NCI-H226 (cell line): ENCODE measurements at regions not wholly inside any gene's neighbourhood (a gene's known extent, or its start where the extent isn't known, plus 50 kb on each side); places are given as distances from the start of the nearest gene placed in this dataset.

ENCODE experiments used
- DNase-seq: peaks from one replicate; pipeline ENCODE4 v3.0.0-alpha.2; 2015

DNA sequence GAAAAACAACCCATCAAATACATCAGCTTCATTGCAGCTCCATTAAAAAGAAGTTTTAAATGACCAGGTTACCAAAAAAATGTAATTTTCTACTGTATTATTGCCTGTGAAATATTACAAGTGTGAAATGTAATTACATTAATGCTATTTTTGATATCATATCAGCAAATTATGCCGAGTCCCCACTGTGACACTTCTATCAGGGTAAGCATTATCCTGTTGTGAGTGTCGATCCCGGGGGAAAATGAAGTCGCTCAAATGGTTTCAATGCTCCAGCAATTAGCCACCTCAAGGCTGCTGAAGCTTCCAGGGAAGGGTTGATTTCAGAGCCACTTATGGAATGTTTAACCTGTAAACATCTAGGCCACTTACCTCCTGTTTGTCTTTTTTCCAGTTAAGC lies 70.4 kb downstream of the RCN1 start:
- no peak for DNase-seq

DNA sequence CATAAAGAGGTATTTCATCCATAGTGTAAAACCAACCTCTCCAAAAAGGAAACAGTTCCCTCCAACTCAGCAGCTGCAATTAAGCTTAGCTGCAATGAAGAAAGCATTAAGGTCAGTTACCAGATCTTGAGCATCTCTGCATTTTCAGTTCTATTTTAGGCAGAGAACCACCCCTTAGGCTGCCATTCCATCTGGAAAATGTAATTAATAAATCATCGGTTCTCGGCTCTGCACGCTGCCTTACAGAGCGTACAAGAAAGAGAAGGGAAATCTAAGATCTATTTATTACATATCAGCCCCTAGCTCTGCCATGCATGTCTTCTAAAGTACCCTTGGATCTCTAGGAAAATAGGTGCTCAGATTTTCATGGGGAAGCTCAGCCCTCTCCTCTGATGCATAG lies 71.5 kb downstream of the RCN1 start:
- no peak for DNase-seq

DNA sequence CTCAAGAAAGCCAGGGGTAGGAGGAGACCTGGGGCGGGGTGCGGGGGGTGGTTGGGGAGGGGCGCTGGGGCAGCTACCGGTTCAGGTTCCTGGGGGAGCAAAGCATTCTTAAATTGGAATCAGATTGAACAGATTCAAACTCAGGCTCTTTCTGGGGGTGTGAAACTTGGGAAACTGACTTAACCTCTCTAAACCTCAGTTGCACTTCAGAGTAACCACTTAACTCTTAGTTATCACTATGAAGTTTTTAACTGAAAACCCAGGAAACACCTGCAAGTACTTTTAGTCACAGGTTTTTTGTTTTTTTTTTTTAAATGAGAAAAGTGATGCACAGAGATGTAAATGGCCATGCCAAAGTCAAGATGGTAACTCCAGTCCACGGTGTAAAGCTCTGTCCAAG lies 72.0 kb downstream of the RCN1 start:
- DNase-seq = no peak

DNA sequence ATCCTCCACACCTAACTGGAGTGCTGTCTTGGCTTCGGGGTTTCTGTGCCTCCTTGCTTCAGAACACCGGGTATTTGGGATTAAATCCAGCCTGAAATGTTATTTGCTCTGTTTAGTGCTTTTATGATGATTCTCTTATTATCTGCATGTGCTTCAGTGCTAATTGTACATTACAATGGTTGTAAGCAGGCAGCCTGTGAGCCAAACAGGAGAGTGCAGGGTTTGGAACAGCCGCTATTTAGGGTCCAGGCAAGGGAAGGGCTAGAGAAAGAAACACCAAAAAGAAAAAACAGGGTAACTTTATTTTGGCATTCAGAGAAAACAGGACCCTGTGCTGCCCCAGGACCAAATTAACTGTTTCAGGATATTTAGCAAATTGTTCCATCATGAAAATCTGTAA lies 72.7 kb downstream of the RCN1 start:
- no peak for DNase-seq

DNA sequence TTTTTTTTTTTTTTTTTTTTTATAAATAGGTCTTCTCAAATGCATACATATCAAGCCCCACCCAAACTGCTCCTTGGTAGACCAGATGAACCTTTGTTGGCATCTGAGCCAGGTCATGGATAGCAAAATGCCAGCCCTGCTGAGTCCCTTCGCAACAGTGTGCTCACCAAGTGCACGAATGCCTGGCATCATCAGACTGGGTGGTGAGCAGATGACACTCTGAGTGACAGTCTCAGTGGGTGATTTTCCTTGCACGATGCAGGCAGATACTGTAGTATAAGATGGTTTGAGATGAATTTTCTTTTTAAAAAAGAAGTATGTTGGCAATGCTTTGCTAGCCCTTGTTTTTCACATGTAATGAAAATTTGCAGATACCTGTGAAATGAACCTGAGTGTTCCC lies 74.0 kb downstream of the RCN1 start:
- no peak for DNase-seq

DNA sequence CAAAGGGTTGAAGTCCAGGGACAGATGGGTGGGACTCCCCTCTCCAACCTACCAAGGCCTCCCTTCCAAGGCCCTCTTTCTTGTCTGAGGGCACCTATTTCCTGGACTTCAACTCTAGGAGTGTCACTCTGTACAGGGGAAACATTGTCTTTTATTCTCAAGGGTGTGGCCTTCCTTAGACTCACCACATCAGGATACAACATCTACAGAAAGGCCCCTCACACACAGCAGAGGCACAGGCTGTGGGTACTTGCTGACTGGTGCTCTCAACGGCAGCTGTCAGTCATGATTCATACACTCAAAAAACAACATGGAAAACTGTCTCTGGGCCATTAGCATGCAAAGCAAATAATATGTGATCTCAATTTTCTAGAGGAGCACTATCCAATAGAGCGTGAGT lies 78.0 kb downstream of the RCN1 start:
- no peak for DNase-seq

DNA sequence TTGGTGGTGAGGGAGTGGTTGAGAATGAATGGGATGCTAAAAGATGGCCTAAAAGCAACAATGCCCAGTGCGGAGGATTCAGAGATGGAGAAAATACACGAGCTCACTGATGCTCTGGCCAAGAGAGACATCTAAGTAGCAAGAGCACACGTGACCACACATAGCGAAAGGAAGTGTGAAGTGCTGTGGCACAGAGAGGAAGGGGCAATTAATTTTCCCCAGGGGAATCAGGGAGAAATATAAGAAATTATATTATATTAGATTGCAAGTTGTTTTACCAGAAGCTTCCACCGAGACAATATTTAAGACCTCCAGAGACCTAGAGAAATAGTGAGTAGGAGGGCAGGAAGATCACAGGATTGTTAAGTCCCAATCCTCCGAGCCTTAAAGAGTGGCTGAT lies 80.6 kb downstream of the RCN1 start:
- no peak for DNase-seq

DNA sequence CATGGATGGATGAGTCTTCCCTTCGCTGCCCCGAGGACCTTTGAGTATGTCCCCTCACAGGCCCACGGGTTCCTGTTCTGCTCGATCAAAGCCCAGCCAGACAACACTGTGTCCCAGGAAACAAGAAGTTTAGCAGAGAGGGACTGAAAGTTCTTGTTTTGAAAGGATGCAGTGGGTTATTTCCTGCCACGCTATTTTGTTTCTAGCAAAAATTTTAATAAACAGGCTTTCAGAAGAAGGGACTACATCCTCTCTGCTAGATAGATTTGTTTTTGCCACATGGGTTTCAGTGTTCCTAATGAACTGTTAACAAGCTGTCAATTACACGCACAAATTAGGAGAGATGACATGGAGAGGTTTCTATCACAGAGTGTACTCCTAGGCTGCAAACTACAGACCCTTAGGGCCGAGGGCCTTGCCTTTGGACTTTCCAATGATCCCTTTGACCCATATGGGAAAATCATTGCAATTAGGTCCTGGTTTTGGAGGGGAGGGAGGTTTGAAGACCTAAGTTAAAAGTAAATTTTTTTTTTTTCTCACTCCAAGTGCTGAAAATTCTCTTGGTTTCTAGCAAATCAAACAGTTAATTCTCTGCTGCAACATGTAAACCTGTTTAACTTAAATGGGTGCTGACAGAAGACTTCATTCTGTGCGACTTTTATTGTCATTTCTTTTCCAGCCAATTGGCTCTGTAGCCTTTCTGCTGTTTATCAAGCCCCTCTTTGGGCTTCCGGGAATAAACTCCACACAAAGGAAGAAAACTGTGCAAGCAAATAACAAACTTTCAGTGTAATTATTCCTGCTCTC lies 81.4 kb downstream of the RCN1 start:
- DNase-seq = no peak

DNA sequence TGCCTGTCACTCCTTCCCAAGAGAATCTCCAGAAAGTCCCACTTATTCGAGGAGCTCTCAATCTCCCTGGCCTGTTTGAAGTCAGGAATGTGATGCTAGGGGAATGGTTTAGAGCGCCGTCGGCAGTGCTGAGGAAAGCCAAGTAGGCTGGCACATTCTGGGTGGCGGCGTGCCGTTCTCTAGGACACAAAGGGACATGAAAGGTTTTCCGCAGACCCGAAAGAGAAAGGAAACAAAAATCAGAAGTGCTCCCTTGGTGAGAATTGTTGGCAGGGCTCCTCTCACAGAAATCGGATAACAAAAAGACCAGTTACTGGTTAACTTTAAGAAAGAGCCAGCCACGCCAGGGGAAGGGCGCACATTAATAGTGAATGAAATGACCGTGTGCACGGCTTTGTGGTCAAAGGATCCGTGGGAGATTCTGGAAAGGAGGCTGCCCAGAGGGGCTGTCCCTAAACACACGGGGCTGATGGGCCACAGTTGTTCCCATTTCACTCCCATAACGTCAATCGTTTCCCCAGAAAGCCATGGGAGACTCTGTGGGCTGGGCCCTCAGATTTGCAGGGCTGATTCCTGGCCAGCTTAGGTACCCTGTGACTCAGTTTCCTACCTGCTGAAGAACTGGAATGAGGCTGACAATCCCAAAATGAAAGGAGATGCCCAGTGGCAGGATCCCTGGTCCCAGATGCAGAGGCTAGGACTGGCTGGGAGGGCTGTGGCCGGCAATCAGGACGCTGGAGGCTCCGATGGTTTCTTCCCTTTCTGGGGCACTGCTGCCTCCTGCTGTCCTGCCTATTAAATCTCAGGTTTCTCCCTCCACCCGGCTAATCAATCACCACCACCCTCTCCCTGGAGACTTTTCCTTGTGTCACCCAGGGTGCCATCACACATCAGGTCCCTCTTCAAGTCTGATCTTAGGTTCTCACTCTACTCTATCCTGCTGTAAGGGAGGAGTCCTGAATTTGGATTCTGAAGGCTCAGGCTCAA lies 82.3 kb downstream of the RCN1 start:
- DNase-seq = peak; percentile 4

DNA sequence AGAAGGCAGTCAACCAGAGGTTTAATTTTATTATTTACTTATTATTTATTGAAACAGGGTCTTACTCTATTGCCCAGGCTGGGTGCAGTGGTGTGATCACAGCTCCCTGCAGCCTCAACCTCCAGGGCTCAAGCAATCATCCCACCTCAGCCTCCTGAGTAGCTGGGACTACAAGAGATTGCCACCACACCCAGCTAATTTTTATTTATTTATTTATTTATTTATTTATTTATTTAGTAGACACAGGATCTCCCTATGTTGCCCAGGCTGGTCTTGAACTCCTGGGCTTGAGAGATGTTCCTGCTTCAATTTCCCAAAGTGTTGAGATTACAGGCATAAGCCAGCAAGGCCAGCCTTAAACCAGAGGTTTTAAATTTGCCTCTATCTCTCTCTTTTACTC lies 83.1 kb downstream of the RCN1 start:
- no peak for DNase-seq

DNA sequence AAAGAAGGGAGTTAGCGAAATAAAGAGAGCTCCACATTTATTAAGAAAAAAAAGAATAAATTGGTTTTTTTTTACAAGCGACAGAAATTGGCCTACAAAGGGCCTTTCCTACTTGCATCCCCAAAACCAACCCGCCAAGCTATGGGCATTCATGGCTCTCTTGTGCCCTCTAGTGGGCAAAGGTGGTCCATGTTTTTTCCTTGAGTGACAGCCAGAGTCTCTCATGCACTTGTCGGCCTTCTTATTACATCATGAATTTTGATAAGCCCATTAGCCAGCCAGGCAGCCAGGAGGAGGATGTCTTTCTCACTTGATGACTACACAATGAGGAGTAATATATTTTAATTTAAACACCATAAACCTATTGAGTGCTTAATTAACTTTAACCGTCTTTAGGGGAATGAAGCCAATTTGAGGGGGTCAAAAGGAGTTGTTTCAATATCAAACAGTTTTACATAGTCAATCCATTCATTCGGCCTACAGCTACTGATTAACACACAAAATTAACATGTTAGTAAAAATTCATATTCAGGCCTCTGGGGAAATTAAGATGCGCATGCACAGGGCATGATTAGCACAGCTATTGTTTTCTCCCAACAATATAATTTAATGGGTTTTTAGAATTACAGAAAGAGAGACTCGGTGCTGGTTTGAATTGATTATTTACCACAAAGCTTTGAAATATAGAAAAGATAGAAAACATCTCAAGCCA lies 85.5 kb downstream of the RCN1 start:
- peak; percentile 76 for DNase-seq

DNA sequence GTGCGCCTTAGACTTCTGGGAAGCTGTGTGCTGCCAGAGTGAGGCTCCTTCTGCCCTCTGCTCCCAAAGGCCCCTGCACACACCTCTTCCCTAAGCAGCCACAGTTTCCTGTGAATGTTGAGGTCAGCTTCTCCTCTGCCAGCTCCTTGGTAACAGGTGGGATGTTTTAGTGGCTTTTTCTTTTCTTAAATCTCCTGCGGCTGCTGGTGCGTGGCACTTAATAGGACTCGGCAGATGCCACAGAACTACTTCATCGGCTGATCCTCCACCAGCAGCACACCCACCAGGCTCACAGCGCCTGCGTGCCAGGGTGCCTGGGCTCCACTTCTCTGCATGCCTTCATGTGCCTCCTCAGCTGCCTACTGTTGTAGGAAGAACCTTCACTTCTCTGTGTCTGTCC lies 87.8 kb downstream of the RCN1 start:
- no peak for DNase-seq

DNA sequence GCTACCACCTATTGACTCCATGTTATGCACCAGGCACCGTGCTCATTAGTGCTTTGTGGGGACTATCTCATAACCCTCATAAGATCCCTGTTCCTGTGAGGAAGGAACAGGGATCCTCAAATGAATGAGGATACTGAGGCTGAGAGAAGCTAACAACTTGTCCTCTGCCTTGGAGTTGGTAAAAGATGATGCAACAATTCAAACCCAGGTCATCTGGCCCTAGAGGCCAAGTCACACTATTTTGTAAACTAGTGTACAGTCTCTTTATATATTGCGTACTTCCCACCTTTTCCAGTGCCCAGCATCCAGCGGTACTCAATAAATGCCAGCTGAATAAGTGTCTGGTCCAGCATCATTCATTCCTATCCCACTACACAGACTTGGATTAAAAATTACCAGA lies 92.6 kb downstream of the RCN1 start:
- no peak for DNase-seq

DNA sequence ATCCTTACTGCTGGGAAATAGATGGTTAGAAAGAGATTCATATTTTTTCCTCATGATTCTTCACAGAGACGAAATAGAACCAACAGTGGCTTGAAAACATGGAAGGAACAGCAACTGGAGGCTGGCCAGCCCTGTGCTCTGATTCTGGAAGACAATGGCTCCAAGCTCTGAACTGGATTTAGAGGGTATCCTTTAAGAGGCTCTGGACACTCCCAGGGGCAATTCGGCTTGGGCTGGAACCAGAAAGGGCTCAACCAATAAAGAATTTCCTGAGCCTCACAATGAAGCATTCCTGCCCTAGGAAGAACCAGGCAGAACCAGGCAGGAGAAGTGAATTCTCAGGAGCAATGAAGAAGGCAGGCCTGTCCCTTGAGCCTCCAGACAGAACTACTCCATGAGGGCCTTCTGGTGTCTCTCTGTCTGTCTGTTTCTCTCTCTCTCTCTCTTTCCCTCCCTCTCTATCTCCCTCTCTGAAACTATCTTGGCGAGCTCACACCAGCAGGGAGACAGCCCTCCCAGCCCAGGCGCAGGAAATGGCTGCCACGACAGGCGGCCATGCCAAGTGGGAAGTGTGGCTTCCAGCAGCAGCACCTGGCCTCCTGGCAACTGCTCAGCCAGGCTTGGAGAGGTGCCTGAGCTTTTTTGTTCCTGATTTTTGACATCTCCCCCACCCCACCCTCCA lies 93.3 kb downstream of the RCN1 start:
- DNase-seq = no peak

DNA sequence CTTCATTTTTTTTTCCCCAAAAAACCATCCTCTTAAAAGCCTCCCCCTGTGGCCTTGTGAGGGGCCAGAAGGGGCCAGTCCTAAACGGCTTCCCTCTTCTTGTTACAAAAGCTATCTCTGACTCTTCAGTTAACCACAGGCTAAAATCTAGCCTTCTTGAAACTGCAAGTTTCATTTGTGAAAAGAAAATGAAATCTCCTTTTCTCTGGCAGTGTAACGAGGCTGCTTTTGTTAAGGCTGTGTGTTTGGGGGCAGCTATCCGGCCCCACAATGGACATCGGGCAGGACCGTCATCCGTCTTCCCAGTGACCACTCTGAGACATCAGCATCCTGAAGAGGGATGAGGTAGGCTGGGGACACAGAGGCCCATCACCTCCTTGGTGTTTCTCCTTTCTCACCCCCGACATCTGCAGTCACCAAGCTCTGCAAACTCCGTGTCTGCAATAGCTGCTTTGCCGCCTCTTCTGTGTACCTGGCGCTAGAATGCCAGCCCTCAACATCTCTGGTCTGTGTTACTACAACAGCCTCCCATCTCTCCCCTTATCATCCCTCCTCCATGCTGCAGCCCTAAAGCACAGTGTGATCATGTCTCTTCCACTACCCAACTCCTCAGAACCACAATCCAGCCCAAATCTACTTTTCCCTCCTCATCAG lies 94.0 kb downstream of the RCN1 start:
- no peak for DNase-seq

DNA sequence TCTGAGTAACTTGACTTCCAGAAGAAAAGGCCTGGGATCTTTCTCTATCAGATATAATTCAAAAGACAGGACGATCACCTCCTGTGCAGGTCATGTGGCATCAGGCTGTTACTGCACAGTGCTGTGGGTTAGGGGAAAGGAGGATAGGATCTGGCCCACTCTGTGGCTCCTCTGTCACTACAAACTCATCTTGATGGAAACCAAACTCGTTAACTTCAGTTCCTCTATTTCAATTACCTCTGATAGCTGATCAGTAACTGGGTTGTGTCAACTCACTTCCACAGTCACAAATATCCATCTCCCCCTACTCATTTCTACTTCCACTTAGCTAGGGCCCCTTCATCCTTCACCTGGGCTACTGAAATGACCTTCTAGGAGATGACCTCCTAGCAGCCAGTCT lies 95.2 kb downstream of the RCN1 start:
- DNase-seq = no peak

DNA sequence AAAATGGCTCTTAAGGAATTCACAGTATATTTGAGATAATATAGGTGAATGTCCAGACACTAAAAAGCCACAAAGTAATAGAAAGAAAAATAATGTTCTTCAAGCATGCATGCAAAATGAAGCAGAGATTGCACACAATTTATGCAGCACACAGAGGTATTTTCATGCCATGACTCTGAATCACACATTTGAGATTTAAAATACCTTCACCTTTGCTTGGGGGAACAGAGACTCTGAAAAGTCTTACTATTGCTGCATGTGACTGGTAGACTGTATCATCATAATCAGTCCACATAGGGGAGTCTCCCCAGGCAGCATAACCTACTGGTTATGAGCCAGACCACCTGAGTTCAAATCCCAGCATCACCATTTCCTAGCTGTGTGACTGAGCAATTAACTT lies 96.2 kb downstream of the RCN1 start:
- peak; percentile 9 for DNase-seq

DNA sequence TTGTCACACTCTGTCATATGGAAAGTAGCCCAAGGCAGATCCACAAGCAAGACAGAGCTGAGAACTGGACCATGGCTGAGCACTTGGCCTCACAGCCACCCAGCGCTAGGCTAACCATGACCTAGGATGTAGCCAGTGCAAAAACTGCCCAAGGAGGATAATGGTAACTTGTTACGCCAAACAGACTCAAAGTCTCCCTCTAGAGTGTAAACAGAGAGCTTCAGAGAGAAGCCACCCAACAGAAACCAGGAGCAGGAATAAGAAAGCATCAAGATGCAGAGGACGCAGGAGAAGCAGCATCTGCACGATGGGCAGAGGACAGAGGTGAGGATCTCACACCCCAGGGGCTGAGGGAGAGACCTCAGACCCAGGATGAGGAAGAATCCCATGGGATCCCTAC lies 97.9 kb downstream of the RCN1 start:
- no peak for DNase-seq

DNA sequence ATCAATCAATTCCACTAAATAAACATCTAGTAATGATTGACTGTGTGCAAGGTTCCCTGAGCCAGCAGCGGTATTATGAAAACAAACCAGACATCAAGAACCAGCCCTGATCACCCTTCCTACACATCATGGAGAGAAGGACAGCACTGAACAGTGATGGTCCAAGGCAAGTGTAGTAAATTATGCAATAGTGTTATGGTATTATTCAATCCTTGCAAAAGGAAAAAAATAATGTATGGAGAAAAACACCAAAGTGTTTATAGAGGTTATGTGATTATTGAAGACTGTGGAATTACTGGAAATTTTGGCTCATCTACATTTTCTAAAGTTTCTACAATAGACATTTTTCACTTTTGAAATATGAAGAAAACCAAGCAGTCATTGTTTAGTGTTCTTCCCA lies 105.3 kb downstream of the RCN1 start:
- DNase-seq = no peak

DNA sequence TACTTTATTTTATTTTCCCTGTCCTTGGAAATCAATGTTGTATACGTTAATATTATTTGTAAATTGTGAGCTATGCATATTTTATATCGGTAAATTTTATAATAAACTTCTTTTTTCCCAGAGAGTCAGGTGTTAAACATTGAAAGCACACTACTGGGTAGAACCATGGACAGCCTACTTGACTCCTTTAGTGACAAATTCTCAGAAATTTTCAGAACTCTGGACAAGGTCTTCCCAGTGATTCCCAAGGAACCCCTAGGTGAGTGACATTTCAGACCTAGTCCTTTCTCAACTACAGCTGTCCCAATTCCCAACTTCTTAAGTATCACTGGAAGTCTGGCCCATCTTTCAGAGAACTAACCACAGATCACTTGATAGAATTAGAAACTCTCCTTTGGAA lies 107.2 kb downstream of the RCN1 start:
- DNase-seq = no peak

DNA sequence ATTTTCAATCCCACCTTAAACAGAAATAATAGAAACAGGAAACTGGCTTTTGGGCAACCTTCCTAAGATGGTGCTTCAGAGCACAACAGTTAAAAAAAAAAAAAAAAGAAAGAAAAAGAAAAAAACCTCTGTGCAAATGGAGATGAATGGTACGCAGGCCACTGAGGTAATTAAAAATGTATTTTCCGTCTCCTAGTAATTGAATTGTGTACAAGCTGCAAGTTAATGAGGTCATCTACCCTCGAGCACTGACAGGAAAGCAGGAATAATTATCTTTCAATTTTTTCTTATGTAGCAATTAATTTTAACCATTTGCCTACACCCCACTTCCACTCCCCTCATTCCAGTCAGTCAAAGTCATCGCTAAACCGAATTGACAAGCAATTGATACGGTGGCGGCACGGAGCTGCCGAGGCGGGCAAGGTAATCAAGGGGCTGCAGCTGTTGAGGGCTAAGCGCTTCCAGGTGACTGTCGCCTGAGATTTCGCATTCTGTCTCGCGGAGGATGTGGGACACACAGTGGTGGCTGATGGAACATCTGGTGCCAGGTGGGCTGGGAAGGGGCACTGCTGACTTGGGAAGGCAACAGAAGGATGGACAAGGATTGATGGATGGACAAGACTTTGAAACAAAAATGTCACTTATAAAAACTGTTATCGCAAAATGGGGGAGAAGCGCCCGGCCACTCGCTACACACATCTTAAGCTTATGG lies 109.4 kb downstream of the RCN1 start:
- DNase-seq = no peak

DNA sequence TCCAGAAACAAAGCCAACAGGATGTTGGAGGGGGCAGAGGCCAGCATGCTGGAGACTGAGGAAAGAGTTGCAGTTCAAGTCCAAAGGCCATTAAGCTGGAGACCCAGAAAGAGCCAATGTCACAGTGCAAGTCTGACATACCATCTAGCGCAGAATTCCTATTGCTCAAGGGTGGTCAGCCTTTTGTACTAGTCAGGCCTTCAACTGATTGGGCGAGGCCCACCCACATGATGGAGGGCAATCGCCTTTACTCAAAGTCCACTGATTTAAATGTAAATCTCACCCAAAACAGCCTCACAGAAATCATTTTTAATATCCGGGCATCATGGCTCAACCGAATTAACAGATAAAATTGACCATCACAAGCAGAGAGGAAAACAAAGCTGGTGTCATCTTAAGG lies 113.9 kb downstream of the RCN1 start:
- no peak for DNase-seq
